Esophagus squamous epithelium (tissue), 5 donors: ENCODE measurements at regions not wholly inside any gene's neighbourhood (a gene's known extent, or its start where the extent isn't known, plus 50 kb on each side); places are given as distances from the start of the nearest gene placed in this dataset.

Experiments
- DNase-seq: peaks from one replicate; lab custom pipeline; 2025; lab: John Stamatoyannopoulos, UW
- H3K27ac ChIP-seq, 4 donors: fragments of 200-600 bp; sonication (generic); one replicate each; pipeline ENCODE4 v1.5.1; 2016 to 2019; ENCODE audit warnings: mild to moderate bottlenecking in 1 of 4
- H3K27me3 ChIP-seq, 4 donors: fragments of 200-600 bp; sonication (generic); 1 replicate in 3 of 4; 2 replicates in 1 of 4; pipeline versions ENCODE4 v1.5.1 to v1.6.0; 2017 to 2021; ENCODE audit warnings: antibody characterized with exemption in 1 of 4
- H3K36me3 ChIP-seq, 3 donors: fragments of 200-600 bp; sonication (generic); one replicate each; pipeline ENCODE4 v1.5.1; 2016 to 2019
- H3K4me1 ChIP-seq, 3 donors: fragments of 200-600 bp; sonication (generic); one replicate each; pipeline ENCODE4 v1.5.1; 2017 to 2019
- H3K4me3 ChIP-seq, 4 donors: fragments of 200-600 bp; sonication (generic); 1 replicate in 3 of 4; 2 replicates in 1 of 4; pipeline ENCODE4 v1.5.1; 2016 to 2019; ENCODE audit warnings: mild to moderate bottlenecking in 2 of 4, moderate library complexity in 1 of 4
- H3K9me3 ChIP-seq, 3 donors: fragments of 200-600 bp; sonication (generic); one replicate each; pipeline ENCODE4 v1.5.1; 2016 to 2019
- POLR2A ChIP-seq, 4 donors: fragments of 450-650 bp; IDR thresholded peaks; one replicate each; pipeline ENCODE4 v1.6.1; 2017; ENCODE audit warnings: antibody characterized with exemption in 4 of 4, mild to moderate bottlenecking in 4 of 4, moderate library complexity in 3 of 4
- WGBS, 2 donors: methylation state at CpG; one replicate each; pipeline ENCODE4 v1.1.5; 2018; 5-methylcytosine and 5-hydroxymethylcytosine counted together
- intact Hi-C: fragments of 100-400 bp; cut with DNase I; formaldehyde crosslinking; loops from one replicate; pipeline ENCODE4 v1.15.0; 2022
- TF ChIP-seq, protein P1 (sequence below), 6 experiments: fragments of 450-650 bp in 4 of 6; fragments of 200-600 bp in 2 of 6; sonication (generic) in 2 of 6; IDR thresholded peaks; one replicate each; pipeline ENCODE4 v1.5.1; 2016 to 2019; ENCODE audit warnings: antibody characterized with exemption in 6 of 6, mild to moderate bottlenecking in 4 of 6, moderate library complexity in 4 of 6
- donor health status: DM: yes; HTN: yes; CAD: no.

DNA sequence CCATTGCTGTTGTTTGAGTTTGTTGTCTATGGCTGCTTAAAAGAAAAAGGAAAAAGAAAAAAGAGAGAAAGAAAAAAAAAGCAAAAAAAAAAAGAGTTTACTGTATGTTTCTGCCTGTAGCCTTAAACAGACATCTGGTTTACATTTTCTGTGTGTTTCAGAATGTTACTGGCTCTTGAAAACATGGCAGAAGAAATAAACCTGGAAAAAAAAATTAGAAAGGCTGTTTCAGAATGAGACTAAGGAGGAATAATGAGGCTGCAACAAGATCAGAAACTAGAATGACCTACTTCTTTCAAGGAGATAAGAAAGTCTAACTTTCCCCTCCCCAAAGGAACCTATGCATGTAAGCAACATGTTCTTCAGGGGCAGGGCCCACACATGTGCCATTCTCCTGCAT, 292.1 kb downstream of the DIPK2A start:
- no peak overlapping the region for H3K4me3 ChIP-seq
- no peak overlapping the region for H3K27ac ChIP-seq
- peaks cover 0 to 20% (median 0%) of the 10 kb centered on the region in 3 donors for H3K4me1 ChIP-seq
- no peak for DNase-seq
- H3K27me3 ChIP-seq = no peaks in the 10 kb centered on the region
- no peak for TF ChIP-seq POLR2A (IDR thresholded peaks at IDR 0.05)
- TF ChIP-seq, protein P1, sequence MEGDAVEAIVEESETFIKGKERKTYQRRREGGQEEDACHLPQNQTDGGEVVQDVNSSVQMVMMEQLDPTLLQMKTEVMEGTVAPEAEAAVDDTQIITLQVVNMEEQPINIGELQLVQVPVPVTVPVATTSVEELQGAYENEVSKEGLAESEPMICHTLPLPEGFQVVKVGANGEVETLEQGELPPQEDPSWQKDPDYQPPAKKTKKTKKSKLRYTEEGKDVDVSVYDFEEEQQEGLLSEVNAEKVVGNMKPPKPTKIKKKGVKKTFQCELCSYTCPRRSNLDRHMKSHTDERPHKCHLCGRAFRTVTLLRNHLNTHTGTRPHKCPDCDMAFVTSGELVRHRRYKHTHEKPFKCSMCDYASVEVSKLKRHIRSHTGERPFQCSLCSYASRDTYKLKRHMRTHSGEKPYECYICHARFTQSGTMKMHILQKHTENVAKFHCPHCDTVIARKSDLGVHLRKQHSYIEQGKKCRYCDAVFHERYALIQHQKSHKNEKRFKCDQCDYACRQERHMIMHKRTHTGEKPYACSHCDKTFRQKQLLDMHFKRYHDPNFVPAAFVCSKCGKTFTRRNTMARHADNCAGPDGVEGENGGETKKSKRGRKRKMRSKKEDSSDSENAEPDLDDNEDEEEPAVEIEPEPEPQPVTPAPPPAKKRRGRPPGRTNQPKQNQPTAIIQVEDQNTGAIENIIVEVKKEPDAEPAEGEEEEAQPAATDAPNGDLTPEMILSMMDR (IDR thresholded peaks at IDR 0.05) = no peak
- H3K9me3 ChIP-seq = no peaks in the 10 kb centered on the region
- no peaks in the 10 kb centered on the region for H3K36me3 ChIP-seq
- intact Hi-C loops = no loop called here

DNA sequence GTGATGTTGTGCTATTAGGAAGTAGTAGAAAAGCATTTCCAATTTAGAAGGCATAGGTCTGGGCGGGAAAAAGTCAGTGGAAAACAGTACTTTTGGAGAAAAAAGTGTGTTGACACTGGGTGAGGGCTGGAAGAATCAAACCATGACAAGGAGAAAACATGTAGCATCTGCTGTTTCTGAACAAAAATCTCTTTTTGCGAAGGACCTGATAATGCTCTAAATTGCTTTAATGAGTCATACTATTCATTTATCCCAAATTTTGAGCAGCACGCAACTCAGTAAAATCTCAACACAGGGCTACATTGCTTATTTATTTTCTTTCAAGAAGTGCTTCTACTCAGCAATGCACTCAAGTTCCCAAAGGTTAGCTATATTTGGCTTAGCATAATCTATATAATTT, 292.7 kb downstream of the DIPK2A start:
- Histone ChIP-seq H3K36me3 (no peaks in the 10 kb centered on the region), H3K4me1 (peaks cover 0 to 20% (median 0%) of the 10 kb centered on the region in 3 donors), H3K27me3 (no peaks in the 10 kb centered on the region), H3K9me3 (no peaks in the 10 kb centered on the region), H3K4me3 (no peak overlapping the region), H3K27ac (no peak overlapping the region)
- no peak for DNase-seq
- no peak for TF ChIP-seq POLR2A (IDR thresholded peaks at IDR 0.05)
- TF ChIP-seq, protein P1 (IDR thresholded peaks at IDR 0.05) = no peak
- intact Hi-C loops = no loop called here
- WGBS, 2 donors = 85 to 87% methylated on average over 3 of the region's 3 CpGs

DNA sequence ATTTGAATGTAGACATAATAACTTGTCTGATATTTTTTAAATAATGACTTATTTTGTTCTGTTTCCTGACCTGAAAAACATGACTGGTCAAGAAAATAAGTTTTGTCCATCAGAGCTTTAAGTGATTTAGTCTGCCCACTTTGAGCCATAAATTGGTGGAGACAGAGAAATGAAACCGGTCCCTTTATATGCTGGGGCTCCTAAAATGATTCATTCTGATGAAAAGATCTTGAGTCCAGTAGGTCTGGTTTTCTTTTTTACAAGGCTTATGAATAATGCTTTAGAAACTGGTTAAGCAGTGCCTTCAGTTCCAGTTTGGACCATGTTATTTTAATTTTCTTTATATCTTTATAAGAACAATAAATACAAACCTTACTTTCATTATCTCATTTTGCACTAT, 293.2 kb downstream of the DIPK2A start:
- 68 to 92% methylated on average over 1 of the region's 1 CpG for WGBS, 2 donors
- Histone ChIP-seq H3K27me3 (no peaks in the 10 kb centered on the region), H3K9me3 (no peaks in the 10 kb centered on the region), H3K4me3 (no peak overlapping the region), H3K36me3 (no peaks in the 10 kb centered on the region), H3K27ac (no peak overlapping the region), H3K4me1 (peaks cover 0 to 20% (median 0%) of the 10 kb centered on the region in 3 donors)
- no peak for TF ChIP-seq POLR2A (IDR thresholded peaks at IDR 0.05)
- TF ChIP-seq, protein P1 (IDR thresholded peaks at IDR 0.05) = no peak
- intact Hi-C loops = no loop called here
- DNase-seq = no peak

DNA sequence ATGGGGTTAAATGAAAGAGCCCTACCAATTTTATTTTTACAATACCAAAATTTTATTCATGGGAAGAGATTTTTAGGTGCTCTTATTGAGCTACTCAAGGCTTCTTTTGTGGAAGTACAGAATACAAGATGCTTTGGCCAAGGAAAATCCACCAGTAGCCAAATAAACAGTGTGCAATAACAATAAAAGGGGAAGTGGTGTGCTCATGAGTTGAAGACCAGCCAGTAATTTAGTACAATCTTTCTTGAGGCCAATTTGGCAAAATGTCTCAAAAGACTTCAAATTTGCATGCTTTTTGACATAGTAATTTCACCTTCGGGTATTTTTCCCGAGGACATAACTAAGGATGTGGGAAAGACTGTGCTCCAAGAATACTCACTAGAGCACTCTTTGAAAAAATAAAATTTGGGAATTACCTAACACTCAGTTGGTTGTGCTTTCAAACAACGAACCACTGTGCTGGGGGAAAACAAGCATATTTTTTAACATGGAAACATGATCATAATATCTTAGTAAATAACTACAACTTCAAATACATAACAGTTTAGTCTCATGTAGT, 294.0 kb downstream of the DIPK2A start:
- TF ChIP-seq POLR2A (IDR thresholded peaks at IDR 0.05) = no peak
- TF ChIP-seq, protein P1 (IDR thresholded peaks at IDR 0.05) = no peak
- DNase-seq = no peak
- Histone ChIP-seq H3K36me3 (no peaks in the 10 kb centered on the region), H3K4me1 (peaks cover 0 to 20% (median 0%) of the 10 kb centered on the region in 3 donors), H3K9me3 (no peaks in the 10 kb centered on the region), H3K27me3 (no peaks in the 10 kb centered on the region), H3K4me3 (no peak overlapping the region), H3K27ac (no peak overlapping the region)
- WGBS, 2 donors = 26 to 53% methylated on average over 3 of the region's 3 CpGs
- intact Hi-C loops = no loop called here

DNA sequence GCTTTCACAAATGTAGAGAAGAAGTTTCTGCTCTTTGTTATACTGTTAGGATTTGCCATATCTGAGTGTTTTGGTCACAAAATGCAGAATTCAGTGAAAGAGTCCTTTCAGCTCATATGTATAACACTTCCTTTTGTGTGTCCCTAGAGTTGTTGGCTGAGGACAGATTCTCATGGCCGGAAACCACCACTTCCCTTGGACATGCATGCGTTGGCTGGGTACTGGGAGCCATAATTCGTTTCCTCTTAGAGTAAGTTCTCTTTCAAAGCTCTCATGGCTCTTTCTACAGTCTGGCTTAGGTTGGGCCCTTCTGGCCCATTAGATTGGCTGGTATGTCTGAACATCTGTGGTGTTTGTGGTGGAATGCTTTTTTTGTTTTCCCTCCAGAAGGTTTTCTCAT, 298.5 kb downstream of the DIPK2A start:
- no peaks in the 10 kb centered on the region for H3K27me3 ChIP-seq
- H3K4me3 ChIP-seq = no peak overlapping the region
- H3K4me1 ChIP-seq = peaks cover 0 to 7% (median 0%) of the 10 kb centered on the region in 3 donors
- no peak overlapping the region for H3K27ac ChIP-seq
- H3K9me3 ChIP-seq = no peaks in the 10 kb centered on the region
- no peaks in the 10 kb centered on the region for H3K36me3 ChIP-seq
- 45 to 73% methylated on average over 3 of the region's 3 CpGs for WGBS, 2 donors
- no peak for TF ChIP-seq POLR2A (IDR thresholded peaks at IDR 0.05)
- TF ChIP-seq, protein P1 (IDR thresholded peaks at IDR 0.05) = no peak
- intact Hi-C loops = no loop called here
- no peak for DNase-seq
